A549 (cell line): ENCODE measurements at regions not wholly inside any gene's neighbourhood (a gene's known extent, or its start where the extent isn't known, plus 50 kb on each side); places are given as distances from the start of the nearest gene placed in this dataset.

Experiments
- ATAC-seq, 2 experiments: fragments of 200-7000 bp in 1 of 2; fragments of >200 bp in 1 of 2; cut with Nextera tagmentation in 1 of 2; cut with Tn5 transposase in 1 of 2; 3 replicates each; pipeline versions ENCODE4 v1.8.0 to v1.9.1; 2018 to 2020; ENCODE audit warnings: mild to moderate bottlenecking in 1 of 2, moderate library complexity in 1 of 2
- CTCF ChIA-PET: fragments of 300-600 bp; sonication (Branson Sonifier 250); formaldehyde crosslinking; extraction: SDS; loops from one replicate; lab custom pipeline; 2021; ENCODE audit warnings: antibody characterized with exemption, inconsistent platforms; lab: Yijun Ruan, JAX
- POLR2A ChIA-PET: fragments of 350-600 bp; formaldehyde crosslinking; extraction: SDS; loops from one replicate; lab custom pipeline; 2021; ENCODE audit warnings: antibody characterized with exemption, inconsistent platforms; lab: Yijun Ruan, JAX
- DNase-seq, 2 experiments: peaks; one replicate each; pipeline versions ENCODE4 v3.0.0 to v3.0.0-alpha.2; 2011 to 2016; ENCODE audit warnings: low read depth in 1 of 2, low spot score in 1 of 2
- FAIRE-seq: peaks from 2 replicates; lab custom pipeline; 2011; peaks lifted over from hg19 to GRCh38; lab: Jason Lieb, UNC
- H3K27ac ChIP-seq, 2 experiments: fragments of >200 bp; sonication (Bioruptor Twin); formaldehyde crosslinking; 3 replicates each; pipeline ENCODE4 v1.5.1; 2016 to 2017
- H3K4me1 ChIP-seq: fragments of >200 bp; sonication (Bioruptor Twin); formaldehyde crosslinking; 3 replicates; pipeline ENCODE4 v1.6.1; 2016
- H3K4me2 ChIP-seq: fragments of >200 bp; sonication (Bioruptor Twin); formaldehyde crosslinking; 3 replicates; pipeline ENCODE4 v1.6.1; 2016
- H3K4me3 ChIP-seq: fragments of >200 bp; sonication (Bioruptor Twin); formaldehyde crosslinking; 3 replicates; pipeline ENCODE4 v1.5.1; 2016
- H3K9me3 ChIP-seq: fragments of >200 bp; sonication (Bioruptor Twin); formaldehyde crosslinking; 3 replicates; pipeline ENCODE4 v1.6.1; 2016
- ATOH8 ChIP-seq: fragments of 250-450 bp; sonication (Bioruptor Pico); IDR thresholded peaks from 2 replicates; pipeline ENCODE4 v1.5.0; 2020; ENCODE audit warnings: low read depth, mild to moderate bottlenecking, moderate library complexity
- CBX8 ChIP-seq: fragments of 200-600 bp; sonication (generic); IDR thresholded peaks from 2 replicates; pipeline ENCODE4 v1.6.1; 2016
- EHF ChIP-seq: fragments of 250-450 bp; sonication (Bioruptor Pico); IDR thresholded peaks from 2 replicates; pipeline ENCODE4 v1.5.0; 2020; ENCODE audit warnings: mild to moderate bottlenecking
- EHMT2 ChIP-seq: fragments of 200-600 bp; sonication (generic); IDR thresholded peaks from 2 replicates; pipeline ENCODE4 v1.6.1; 2016; ENCODE audit warnings: antibody characterized with exemption, low read depth, mild to moderate bottlenecking, moderate library complexity
- FOSL2 ChIP-seq, 2 experiments: fragments of 450-650 bp in 1 of 2; fragments of >200 bp in 1 of 2; sonication (Bioruptor Twin) in 1 of 2; formaldehyde crosslinking; IDR thresholded peaks; 2 replicates each; pipeline versions ENCODE4 v1.5.0 to v1.6.1; 2016 to 2020; ENCODE audit warnings: mild to moderate bottlenecking in 1 of 2, moderate library complexity in 1 of 2
- FOXS1 ChIP-seq: fragments of 250-450 bp; sonication (Bioruptor Pico); IDR thresholded peaks from 2 replicates; pipeline ENCODE4 v1.5.0; 2020; ENCODE audit warnings: mild to moderate bottlenecking, moderate library complexity
- HDAC2 ChIP-seq: fragments of 200-600 bp; sonication (generic); IDR thresholded peaks from 2 replicates; pipeline ENCODE4 v1.6.1; 2016
- HOXA7 ChIP-seq: fragments of 250-450 bp; sonication (Bioruptor Pico); IDR thresholded peaks from 2 replicates; pipeline ENCODE4 v1.5.0; 2020; ENCODE audit warnings: mild to moderate bottlenecking, moderate library complexity
- HOXB13 ChIP-seq: fragments of 250-450 bp; sonication (Bioruptor Pico); IDR thresholded peaks from 2 replicates; pipeline ENCODE4 v1.5.0; 2020; ENCODE audit warnings: low read depth, mild to moderate bottlenecking, moderate library complexity
- KDM5A ChIP-seq: fragments of 200-600 bp; sonication (generic); IDR thresholded peaks from 2 replicates; pipeline ENCODE4 v1.6.1; 2016; ENCODE audit warnings: antibody characterized with exemption, mild to moderate bottlenecking
- MAZ ChIP-seq: fragments of 150-350 bp; IDR thresholded peaks from 2 replicates; pipeline ENCODE4 v1.6.1; 2014; ENCODE audit warnings: antibody characterized with exemption, low read depth, low read length, borderline replicate concordance
- NPAS2 ChIP-seq: fragments of 250-450 bp; sonication (Bioruptor Pico); IDR thresholded peaks from 2 replicates; pipeline ENCODE4 v1.8.0; 2022; ENCODE audit warnings: mild to moderate bottlenecking, moderate library complexity, borderline replicate concordance
- RCOR1 ChIP-seq: fragments of 150-350 bp; IDR thresholded peaks from 2 replicates; pipeline ENCODE4 v1.6.1; 2014; ENCODE audit warnings: antibody characterized with exemption, low read length, low read depth
- REST ChIP-seq: fragments of 200-600 bp; sonication (generic); IDR thresholded peaks from 2 replicates; pipeline ENCODE4 v1.6.1; 2016; ENCODE audit warnings: antibody characterized with exemption, mild to moderate bottlenecking, moderate library complexity
- RNF2 ChIP-seq: fragments of 200-600 bp; sonication (generic); IDR thresholded peaks from 2 replicates; pipeline ENCODE4 v1.6.1; 2016; ENCODE audit warnings: low read depth, mild to moderate bottlenecking, antibody characterized with exemption, moderate library complexity, borderline replicate concordance
- ZSCAN20 ChIP-seq: fragments of 250-450 bp; sonication (Bioruptor Pico); IDR thresholded peaks from 2 replicates; pipeline ENCODE4 v1.8.0; 2022; ENCODE audit warnings: mild to moderate bottlenecking, moderate library complexity
- WGBS: methylation state at CpG from one replicate; pipeline ENCODE4 v1.1.6; 2017; ENCODE audit errors: missing lambda C conversion rate; 5-methylcytosine and 5-hydroxymethylcytosine counted together
- TF ChIP-seq, protein P1 (sequence below): IDR thresholded peaks from 2 replicates; pipeline ENCODE4 v1.6.1; 2012; ENCODE audit warnings: low read depth, borderline replicate concordance
- TF ChIP-seq, protein P2 (sequence below): fragments of >200 bp; sonication (Bioruptor Twin); formaldehyde crosslinking; IDR thresholded peaks from 3 replicates; pipeline ENCODE4 v1.5.1; 2016
- TF ChIP-seq, protein P3 (sequence below): IDR thresholded peaks from 2 replicates; pipeline ENCODE4 v1.6.1; 2012

DNA sequence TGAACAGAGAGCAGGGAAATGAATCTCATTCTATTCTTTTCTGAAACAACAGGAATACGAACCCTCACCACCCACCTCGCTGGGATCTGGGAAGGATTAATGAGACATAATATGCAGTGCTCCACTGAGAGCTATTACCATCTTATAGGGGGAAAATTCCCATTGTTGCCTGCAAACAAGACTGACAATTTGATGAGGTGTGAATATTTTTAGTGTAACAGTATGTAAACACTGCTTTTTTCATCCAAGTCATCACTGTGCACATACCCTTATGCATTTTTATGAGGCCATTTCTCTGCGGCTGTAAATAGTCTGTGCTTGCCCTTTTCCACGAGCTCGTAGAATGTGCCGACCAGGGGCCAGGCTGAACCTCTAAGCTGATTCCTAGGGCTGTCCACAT is 285.6 kb upstream of the CPEB2 start:
- H3K27ac ChIP-seq, result no peak overlapping the region
- no peak for ATAC-seq
- FAIRE-seq, result no peak
- no peaks in the 10 kb centered on the region for H3K4me1 ChIP-seq
- ChIA-PET POLR2A (no interaction called here), CTCF (no interaction called here)
- WGBS, result 71% methylated on average over 6 of the region's 6 CpGs
- DNase-seq, result no peak
- H3K4me3 ChIP-seq, result no peak overlapping the region
- 0 out of 3 replicates have a peak, but pooled peaks cover 4% of the 10 kb centered on the region for H3K9me3 ChIP-seq
- no peak overlapping the region for H3K4me2 ChIP-seq
- no peak for TF ChIP-seq HOXB13 (CRISPR knock-in tag)
- TF ChIP-seq HDAC2, result no peak
- no peak for TF ChIP-seq NPAS2 (CRISPR knock-in tag)
- TF ChIP-seq, protein P1, sequence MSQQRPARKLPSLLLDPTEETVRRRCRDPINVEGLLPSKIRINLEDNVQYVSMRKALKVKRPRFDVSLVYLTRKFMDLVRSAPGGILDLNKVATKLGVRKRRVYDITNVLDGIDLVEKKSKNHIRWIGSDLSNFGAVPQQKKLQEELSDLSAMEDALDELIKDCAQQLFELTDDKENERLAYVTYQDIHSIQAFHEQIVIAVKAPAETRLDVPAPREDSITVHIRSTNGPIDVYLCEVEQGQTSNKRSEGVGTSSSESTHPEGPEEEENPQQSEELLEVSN, result no peak
- TF ChIP-seq CBX8, result no peak
- TF ChIP-seq HOXA7 (CRISPR knock-in tag), result no peak
- TF ChIP-seq EHF (CRISPR knock-in tag), result no peak
- no peak for TF ChIP-seq FOSL2 (IDR thresholded peaks at IDR 0.05)
- TF ChIP-seq FOSL2 (CRISPR knock-in tag; IDR thresholded peaks at IDR 0.05), result no peak
- TF ChIP-seq MAZ, result no peak
- no peak for TF ChIP-seq REST
- no peak for TF ChIP-seq RCOR1
- TF ChIP-seq, protein P2, sequence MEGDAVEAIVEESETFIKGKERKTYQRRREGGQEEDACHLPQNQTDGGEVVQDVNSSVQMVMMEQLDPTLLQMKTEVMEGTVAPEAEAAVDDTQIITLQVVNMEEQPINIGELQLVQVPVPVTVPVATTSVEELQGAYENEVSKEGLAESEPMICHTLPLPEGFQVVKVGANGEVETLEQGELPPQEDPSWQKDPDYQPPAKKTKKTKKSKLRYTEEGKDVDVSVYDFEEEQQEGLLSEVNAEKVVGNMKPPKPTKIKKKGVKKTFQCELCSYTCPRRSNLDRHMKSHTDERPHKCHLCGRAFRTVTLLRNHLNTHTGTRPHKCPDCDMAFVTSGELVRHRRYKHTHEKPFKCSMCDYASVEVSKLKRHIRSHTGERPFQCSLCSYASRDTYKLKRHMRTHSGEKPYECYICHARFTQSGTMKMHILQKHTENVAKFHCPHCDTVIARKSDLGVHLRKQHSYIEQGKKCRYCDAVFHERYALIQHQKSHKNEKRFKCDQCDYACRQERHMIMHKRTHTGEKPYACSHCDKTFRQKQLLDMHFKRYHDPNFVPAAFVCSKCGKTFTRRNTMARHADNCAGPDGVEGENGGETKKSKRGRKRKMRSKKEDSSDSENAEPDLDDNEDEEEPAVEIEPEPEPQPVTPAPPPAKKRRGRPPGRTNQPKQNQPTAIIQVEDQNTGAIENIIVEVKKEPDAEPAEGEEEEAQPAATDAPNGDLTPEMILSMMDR, result no peak
- no peak for TF ChIP-seq EHMT2
- TF ChIP-seq, protein P3, sequence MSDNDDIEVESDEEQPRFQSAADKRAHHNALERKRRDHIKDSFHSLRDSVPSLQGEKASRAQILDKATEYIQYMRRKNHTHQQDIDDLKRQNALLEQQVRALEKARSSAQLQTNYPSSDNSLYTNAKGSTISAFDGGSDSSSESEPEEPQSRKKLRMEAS, result no peak
- no peak for TF ChIP-seq ATOH8 (CRISPR knock-in tag)
- no peak for TF ChIP-seq RNF2
- TF ChIP-seq KDM5A, result no peak
- TF ChIP-seq ZSCAN20 (CRISPR knock-in tag), result no peak

DNA sequence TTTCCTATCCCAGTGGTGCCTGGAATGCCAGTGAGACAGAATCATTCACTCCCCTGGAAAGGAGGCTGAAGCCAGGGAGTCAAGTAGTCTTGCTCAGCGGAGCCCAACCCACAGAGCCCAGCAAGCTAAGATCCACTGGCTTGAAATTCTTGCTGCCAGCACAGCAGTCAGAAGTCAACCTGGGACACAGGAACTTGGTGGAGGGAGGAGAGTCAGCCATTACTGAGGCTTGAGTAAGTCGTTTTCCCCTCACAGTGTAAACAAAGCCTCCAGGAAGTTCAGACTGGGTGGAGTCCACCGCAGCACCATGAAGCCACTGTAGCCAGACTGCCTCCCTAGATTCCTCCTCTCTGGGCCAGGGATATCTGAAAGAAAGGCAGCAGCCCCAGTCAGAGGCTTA is 283.2 kb upstream of the CPEB2 start:
- no peak for TF ChIP-seq FOXS1 (CRISPR knock-in tag)
- Histone ChIP-seq H3K9me3 (0 out of 3 replicates have a peak, but pooled peaks cover 4% of the 10 kb centered on the region), H3K4me3 (no peak overlapping the region), H3K4me2 (peak overlapping the region; percentile 19; the same call in 1 of the 3 replicates), H3K4me1 (no peaks in the 10 kb centered on the region), H3K27ac (peak overlapping the region; percentile 36 to 38; a peak in 5 of 6 replicates)
- CTCF ChIA-PET, result no interaction called here
- POLR2A ChIA-PET, result no interaction called here
- FAIRE-seq (no peak), ATAC-seq (peak in 1 of 2 experiments; percentile 47; a peak in 1 of 6 replicates), DNase-seq (peak in 1 of 2 experiments; percentile 34)
- WGBS, result 32% methylated on average over 3 of the region's 3 CpGs
